UCSD-AML1 (cell line): ENCODE measurements at regions not wholly inside any gene's neighbourhood (a gene's known extent, or its start where the extent isn't known, plus 50 kb on each side); places are given as distances from the start of the nearest gene placed in this dataset.

Experiments
- DNase-seq: peaks from one replicate; lab custom pipeline; 2025; ENCODE audit not compliant: unreplicated experiment; lab: John Stamatoyannopoulos, UW

DNA sequence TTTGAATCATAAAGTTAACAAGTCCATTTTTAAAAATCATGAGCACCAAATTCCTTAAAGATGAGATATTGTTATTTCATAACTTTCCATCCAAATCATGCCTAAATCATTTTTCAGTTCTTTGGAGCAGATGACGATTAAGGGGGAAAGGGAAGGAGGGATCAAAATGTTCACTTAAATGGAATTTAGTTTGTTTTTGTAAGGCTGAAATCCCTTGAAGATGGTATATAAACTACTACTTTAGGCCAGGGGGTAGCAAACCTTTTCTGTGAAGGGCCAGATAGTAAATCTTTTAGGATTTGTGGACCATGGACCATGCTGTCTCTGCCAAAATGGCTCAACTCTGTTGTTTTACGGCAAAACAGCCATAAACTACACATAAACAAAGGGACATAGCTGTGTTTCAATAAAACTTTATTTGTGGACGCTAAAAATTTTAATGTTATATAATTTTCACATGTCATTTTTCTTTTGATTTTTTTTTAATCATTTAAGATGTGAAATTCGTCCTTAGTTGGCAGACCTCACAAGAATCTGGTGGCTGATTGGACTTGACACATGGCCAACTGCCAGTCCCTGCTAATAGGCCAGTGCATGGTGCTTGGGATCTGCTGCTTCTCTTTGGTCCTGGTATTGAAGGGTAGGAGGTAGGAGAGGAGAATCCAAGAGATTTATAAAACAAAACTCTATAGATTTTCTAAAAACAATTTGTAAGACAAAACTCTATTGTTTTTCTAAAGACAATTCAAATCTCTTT is 52.0 kb upstream of the RTN4 start:
- no peak for DNase-seq

DNA sequence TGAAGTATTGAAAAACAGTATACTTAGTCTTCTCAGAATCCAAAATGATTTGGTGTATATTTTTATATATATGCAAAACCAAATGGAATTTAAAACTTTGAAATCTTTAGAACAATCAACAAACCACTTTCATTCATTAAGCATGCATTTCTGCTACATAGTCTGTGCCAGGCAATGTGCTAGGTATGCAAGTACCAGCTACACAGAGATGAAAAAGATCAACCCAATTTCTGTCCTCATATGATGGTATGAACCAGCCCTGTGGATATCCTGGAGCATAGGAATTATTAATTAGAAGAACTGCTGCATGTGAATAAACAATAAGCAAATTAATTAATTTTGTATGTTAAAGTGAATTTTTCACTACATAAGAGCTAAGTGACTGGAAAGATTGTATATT is 51.2 kb upstream of the RTN4 start:
- no peak for DNase-seq

DNA sequence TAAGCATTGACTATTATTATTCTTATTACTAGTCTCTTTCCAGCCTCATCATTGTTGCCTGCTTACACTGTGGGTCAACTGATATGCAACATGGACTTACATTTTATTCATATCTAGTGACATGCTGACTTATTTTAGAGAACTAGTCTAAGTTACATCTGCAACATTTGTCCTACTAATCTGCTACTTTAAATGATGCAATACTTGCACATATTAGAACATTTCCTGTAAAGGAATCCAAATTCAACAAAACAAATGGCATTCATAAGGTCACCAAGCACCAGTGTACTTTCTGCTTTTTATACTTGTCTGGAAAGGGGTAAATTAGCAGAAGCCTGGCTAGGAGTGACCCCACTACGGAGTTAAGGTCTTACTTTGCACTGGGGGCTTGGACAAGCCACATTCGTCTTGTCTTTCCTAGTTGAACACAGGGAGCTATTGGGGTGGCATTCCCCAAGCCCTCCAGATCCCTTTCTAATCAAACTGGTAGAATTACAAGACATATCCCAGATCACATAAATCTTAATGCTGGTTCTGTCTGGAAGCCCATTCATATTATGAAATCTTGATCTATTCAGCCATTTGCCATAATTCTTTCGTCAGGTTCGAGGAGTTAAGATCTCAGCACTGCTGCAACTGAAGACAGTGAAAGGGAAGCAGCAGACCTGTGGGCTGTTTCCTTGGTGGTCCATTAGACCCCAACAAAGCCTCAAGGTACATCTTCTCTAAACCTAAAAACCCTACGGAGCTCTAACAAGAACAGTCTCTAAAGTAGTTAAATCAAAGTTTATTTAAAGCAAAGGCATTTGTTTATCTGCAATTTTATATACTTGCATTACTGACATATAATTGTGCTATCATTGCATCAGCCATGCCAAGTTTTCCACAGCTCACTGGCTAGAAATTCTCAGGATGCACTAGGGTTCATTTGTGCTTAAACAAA is 49.9 kb upstream of the RTN4 start:
- DNase-seq: no peak
